H1 (cell line): ENCODE measurements at regions not wholly inside any gene's neighbourhood (a gene's known extent, or its start where the extent isn't known, plus 50 kb on each side); places are given as distances from the start of the nearest gene placed in this dataset.

ENCODE experiments used
- CTCF ChIA-PET: fragments of 300-600 bp; sonication (Branson Sonifier 250); formaldehyde crosslinking; loops from one replicate; lab custom pipeline; 2021; ENCODE audit not compliant: partially characterized antibody; lab: Charles Lee
- POLR2A ChIA-PET: fragments of 300-600 bp; sonication (Branson Sonifier 250); formaldehyde crosslinking; loops from one replicate; lab custom pipeline; 2021; ENCODE audit warnings: inconsistent platforms; ENCODE audit not compliant: partially characterized antibody; lab: Charles Lee
- DNase-seq, 2 experiments: peaks; one replicate each; pipeline versions ENCODE4 v3.0.0 to v3.0.0-alpha.2; 2010 to 2022; ENCODE audit warnings: low spot score in 2 of 2, low read depth in 1 of 2, mixed read lengths in 1 of 2
- FAIRE-seq: peaks from 2 replicates; lab custom pipeline; 2011; peaks lifted over from hg19 to GRCh38; lab: Jason Lieb, UNC
- H2AFZ ChIP-seq: 2 replicates; pipeline ENCODE4 v1.8.1; 2012; ENCODE audit warnings: low read length, inconsistent platforms
- H2AK5ac ChIP-seq: 2 replicates; pipeline ENCODE4 v1.6.1; 2013; ENCODE audit warnings: low read depth, low read length
- H2BK120ac ChIP-seq: replicated peaks from 2 replicates; pipeline ENCODE3; 2013; ENCODE audit warnings: low read depth, low read length, inconsistent platforms
- H2BK12ac ChIP-seq: 2 replicates; pipeline ENCODE4 v1.6.1; 2013; ENCODE audit warnings: low read depth, low read length
- H2BK15ac ChIP-seq: 2 replicates; pipeline ENCODE4 v1.6.1; 2013; ENCODE audit warnings: low read length
- H2BK20ac ChIP-seq: 2 replicates; pipeline ENCODE4 v1.6.1; 2013; ENCODE audit warnings: low read length
- H2BK5ac ChIP-seq: 2 replicates; pipeline ENCODE4 v1.6.1; 2013; ENCODE audit warnings: low read depth, low read length
- H3K14ac ChIP-seq: 2 replicates; pipeline ENCODE4 v1.6.1; 2013; ENCODE audit warnings: inconsistent platforms; ENCODE audit not compliant: insufficient read length
- H3K18ac ChIP-seq: 2 replicates; pipeline ENCODE4 v1.6.1; 2013; ENCODE audit warnings: low read length; ENCODE audit errors: extremely low read depth
- H3K23ac ChIP-seq: 2 replicates; pipeline ENCODE4 v1.6.1; 2013; ENCODE audit warnings: inconsistent platforms; ENCODE audit not compliant: insufficient read length
- H3K23me2 ChIP-seq: 2 replicates; pipeline ENCODE4 v1.6.1; 2013; ENCODE audit warnings: low read depth, low read length
- H3K27ac ChIP-seq: 2 replicates; pipeline ENCODE4 v1.6.1; 2011; ENCODE audit warnings: low read depth, low read length, inconsistent platforms
- H3K27me3 ChIP-seq, 4 experiments: replicated peaks in 1 of 4; 1 replicate in 1 of 4; 2 replicates in 3 of 4; pipeline versions ENCODE4 v1.6.1 to v1.8.1; 2011 to 2013; ENCODE audit warnings: low read length in 3 of 4, mild to moderate bottlenecking in 3 of 4, inconsistent platforms in 2 of 4, mixed read lengths in 2 of 4, moderate library complexity in 1 of 4; ENCODE audit not compliant: control insufficient read depth in 3 of 4, insufficient read depth in 3 of 4; ENCODE audit errors: extremely low read depth in 1 of 4
- H3K36me3 ChIP-seq, 4 experiments: 2 replicates each; pipeline versions ENCODE4 v1.6.1 to v1.8.1; 2011 to 2013; ENCODE audit warnings: mild to moderate bottlenecking in 4 of 4, low read length in 3 of 4, moderate library complexity in 2 of 4, control low read depth in 1 of 4, inconsistent platforms in 1 of 4; ENCODE audit not compliant: insufficient read depth in 4 of 4, control insufficient read depth in 2 of 4
- H3K4ac ChIP-seq: replicated peaks from 2 replicates; pipeline ENCODE3; 2013; ENCODE audit warnings: low read length, low read depth, mixed read lengths, inconsistent platforms; ENCODE audit not compliant: insufficient read length
- H3K4me1 ChIP-seq, 4 experiments: replicated peaks in 1 of 4; 1 replicate in 1 of 4; 2 replicates in 3 of 4; pipeline versions ENCODE4 v1.6.1 to v1.8.1; 2011 to 2013; ENCODE audit warnings: low read length in 3 of 4, inconsistent platforms in 2 of 4, mixed read lengths in 1 of 4; ENCODE audit not compliant: insufficient read depth in 4 of 4, control insufficient read depth in 3 of 4
- H3K4me2 ChIP-seq, 2 experiments: 2 replicates each; pipeline versions ENCODE4 v1.6.1 to v1.8.1; 2011 to 2013; ENCODE audit warnings: low read depth in 2 of 2, low read length in 2 of 2, control low read depth in 1 of 2, inconsistent platforms in 1 of 2, mild to moderate bottlenecking in 1 of 2; ENCODE audit not compliant: insufficient read depth in 1 of 2
- H3K4me3 ChIP-seq, 4 experiments: fragments of 200-600, 300-600 bp in 1 of 4; sonication (generic), shearing (Covaris generic), sonication (Bioruptor Twin) in 1 of 4; 2 replicates each; pipeline versions ENCODE4 v1.5.1 to v1.8.1; 2011 to 2016; ENCODE audit warnings: low read length in 4 of 4, low read depth in 3 of 4, control low read depth in 2 of 4, inconsistent platforms in 2 of 4, mild to moderate bottlenecking in 2 of 4, mixed read lengths in 1 of 4, moderate library complexity in 1 of 4; ENCODE audit not compliant: insufficient read depth in 2 of 4; ENCODE audit errors: extremely low read depth in 1 of 4
- H3K56ac ChIP-seq: replicated peaks from 2 replicates; pipeline ENCODE3; 2013; ENCODE audit warnings: low read depth, mild to moderate bottlenecking, mixed read lengths, low read length, inconsistent platforms; ENCODE audit not compliant: insufficient read length
- H3K79me1 ChIP-seq: 2 replicates; pipeline ENCODE4 v1.6.1; 2013; ENCODE audit warnings: low read depth, low read length, control low read depth
- H3K79me2 ChIP-seq, 2 experiments: 2 replicates each; pipeline versions ENCODE4 v1.6.1 to v1.8.1; 2012 to 2013; ENCODE audit warnings: low read length in 2 of 2, mild to moderate bottlenecking in 2 of 2, inconsistent platforms in 1 of 2; ENCODE audit not compliant: insufficient read depth in 2 of 2, control insufficient read depth in 1 of 2
- H3K9ac ChIP-seq, 4 experiments: replicated peaks in 1 of 4; 1 replicate in 1 of 4; 2 replicates in 3 of 4; pipeline versions ENCODE4 v1.6.1 to v1.8.1; 2011 to 2013; ENCODE audit warnings: low read depth in 3 of 4, low read length in 3 of 4, control low read depth in 2 of 4, mild to moderate bottlenecking in 2 of 4, moderate library complexity in 2 of 4, inconsistent platforms in 1 of 4; ENCODE audit errors: extremely low read depth in 1 of 4
- H3K9me3 ChIP-seq, 2 experiments: 2 replicates each; pipeline versions ENCODE4 v1.6.1 to v1.8.1; 2012 to 2013; ENCODE audit warnings: mild to moderate bottlenecking in 2 of 2, moderate library complexity in 2 of 2, control low read depth in 1 of 2, inconsistent platforms in 1 of 2, low read depth in 1 of 2, low read length in 1 of 2, mixed read lengths in 1 of 2; ENCODE audit not compliant: insufficient read depth in 2 of 2
- H4K20me1 ChIP-seq, 2 experiments: replicated peaks in 1 of 2; 2 replicates each; pipeline versions ENCODE3 to v1.8.1; 2011 to 2013; ENCODE audit warnings: inconsistent platforms in 2 of 2, low read length in 2 of 2, mild to moderate bottlenecking in 1 of 2; ENCODE audit not compliant: insufficient read depth in 2 of 2, control insufficient read depth in 1 of 2
- H4K5ac ChIP-seq: 2 replicates; pipeline ENCODE4 v1.6.1; 2013; ENCODE audit warnings: low read length, low read depth, mixed read lengths, inconsistent platforms; ENCODE audit not compliant: insufficient read length
- H4K8ac ChIP-seq: 2 replicates; pipeline ENCODE4 v1.8.0; 2013; ENCODE audit warnings: mild to moderate bottlenecking, moderate library complexity, low read length, inconsistent platforms; ENCODE audit not compliant: insufficient read depth; ENCODE audit errors: extremely low read depth
- H4K91ac ChIP-seq: replicated peaks from 2 replicates; pipeline ENCODE3; 2013; ENCODE audit warnings: low read length, mixed read lengths, inconsistent platforms; ENCODE audit not compliant: insufficient read length
- ASH2L ChIP-seq: fragments of 200-600, 300-600 bp; sonication (generic); IDR thresholded peaks from one replicate; pipeline ENCODE4 v1.7.1; 2017; ENCODE audit warnings: low read length
- BRCA1 ChIP-seq: IDR thresholded peaks from 2 replicates; pipeline ENCODE4 v1.6.1; 2012; ENCODE audit warnings: low read depth, low read length, improper control_type of control experiment
- E2F6 ChIP-seq: IDR thresholded peaks from 2 replicates; pipeline ENCODE4 v1.6.1; 2012; ENCODE audit warnings: inconsistent platforms
- HDAC6 ChIP-seq: IDR thresholded peaks from one replicate; pipeline ENCODE4 v1.7.1; 2012; ENCODE audit warnings: low read depth, mild to moderate bottlenecking, inconsistent platforms, low read length, moderate library complexity
- JUN ChIP-seq: IDR thresholded peaks from 2 replicates; pipeline ENCODE4 v1.6.1; 2011; ENCODE audit warnings: low read depth, mild to moderate bottlenecking, improper control_type of control experiment, low read length
- KDM1A ChIP-seq: fragments of 200-600, 300-600 bp; sonication (generic); IDR thresholded peaks from 2 replicates; pipeline ENCODE4 v1.7.1; 2016; ENCODE audit warnings: mild to moderate bottlenecking, low read length, borderline replicate concordance
- PHF8 ChIP-seq: fragments of 200-600 bp; sonication (generic); conservative IDR thresholded peaks from 2 replicates; pipeline ENCODE4 v1.7.1; 2012; ENCODE audit warnings: low read depth, mild to moderate bottlenecking, inconsistent platforms, low read length, moderate library complexity
- RAD21 ChIP-seq, 2 experiments: IDR thresholded peaks in 1 of 2; conservative IDR thresholded peaks in 1 of 2; 2 replicates each; pipeline ENCODE4 v1.6.1; 2011; ENCODE audit warnings: low read depth in 2 of 2, low read length in 2 of 2, improper control_type of control experiment in 1 of 2, inconsistent platforms in 1 of 2, mild to moderate bottlenecking in 1 of 2, moderate library complexity in 1 of 2
- RBBP5 ChIP-seq: IDR thresholded peaks from 2 replicates; pipeline ENCODE4 v1.7.1; 2012; ENCODE audit warnings: low read depth, mild to moderate bottlenecking, inconsistent platforms, low read length, moderate library complexity, borderline replicate concordance
- SIN3A ChIP-seq, 2 experiments: IDR thresholded peaks in 1 of 2; conservative IDR thresholded peaks in 1 of 2; 2 replicates each; pipeline ENCODE4 v1.6.1; 2011 to 2012; ENCODE audit warnings: low read length in 2 of 2, improper control_type of control experiment in 1 of 2, low read depth in 1 of 2, mild to moderate bottlenecking in 1 of 2
- SIX5 ChIP-seq: IDR thresholded peaks from 2 replicates; pipeline ENCODE4 v1.6.1; 2011; ENCODE audit warnings: mild to moderate bottlenecking, low read depth, low read length
- SRF ChIP-seq: IDR thresholded peaks from 2 replicates; pipeline ENCODE4 v1.6.1; 2011; ENCODE audit warnings: mild to moderate bottlenecking, low read depth, low read length, moderate library complexity
- TAF1 ChIP-seq: IDR thresholded peaks from 2 replicates; pipeline ENCODE4 v1.6.1; 2011; ENCODE audit warnings: mild to moderate bottlenecking, low read depth, low read length
- WGBS, 2 experiments: shearing (Covaris generic) in 1 of 2; methylation state at CpG; one replicate each; pipeline versions ENCODE4 v1.1.6 to v1.1.7; 2013 to 2015; ENCODE audit warnings: low lambda C conversion rate in 2 of 2, mixed read lengths in 2 of 2, inconsistent platforms in 1 of 2, low coverage in 1 of 2, missing lambda C conversion rate in 1 of 2; ENCODE audit not compliant: insufficient replicate concordance in 2 of 2, insufficient coverage in 1 of 2, insufficient read length in 1 of 2; ENCODE audit errors: extremely low coverage in 1 of 2, missing lambda C conversion rate in 1 of 2; 5-methylcytosine and 5-hydroxymethylcytosine counted together

- no peaks in the 10 kb centered on the region for H3K27me3 ChIP-seq
- H3K36me3 ChIP-seq = no peaks in the 10 kb centered on the region
- H3K9ac ChIP-seq = no peak overlapping the region
- H2BK20ac ChIP-seq = no peak overlapping the region
- no peak for FAIRE-seq
- no peak overlapping the region for H3K4ac ChIP-seq
- no peak overlapping the region for H4K5ac ChIP-seq
- no peak overlapping the region for H2AK5ac ChIP-seq
- no peak overlapping the region for H3K14ac ChIP-seq
- no peak overlapping the region for H3K4me3 ChIP-seq
- H3K4me1 ChIP-seq = no peaks in the 10 kb centered on the region
- 0 out of 2 replicates have a peak overlapping the region, but pooled peaks have one; percentile 9 for H2BK15ac ChIP-seq
- peaks cover 0 to 6% of the 10 kb centered on the region in 2 experiments for H4K20me1 ChIP-seq
- no peak overlapping the region for H2BK120ac ChIP-seq
- H3K56ac ChIP-seq = peak overlapping the region; percentile 82
- H3K23me2 ChIP-seq = peaks cover 8% of the 10 kb centered on the region; the same call in 1 of the 2 replicates
- no peak overlapping the region for H3K4me2 ChIP-seq
- WGBS, 2 experiments = 96% methylated on average over 12 of the region's 12 CpGs; no CpG with 5 or more reads in 1 of the 2 experiments
- H3K18ac ChIP-seq = no peak overlapping the region
- no peak overlapping the region for H3K23ac ChIP-seq
- no peaks in the 10 kb centered on the region; a peak in 1 of 4 replicates for H3K79me2 ChIP-seq
- no peak for DNase-seq
- H3K79me1 ChIP-seq = no peaks in the 10 kb centered on the region
- no peak overlapping the region for H3K27ac ChIP-seq
- H4K8ac ChIP-seq = no peak overlapping the region
- H2BK5ac ChIP-seq = no peak overlapping the region
- H2AFZ ChIP-seq = no peak overlapping the region
- no peak overlapping the region for H4K91ac ChIP-seq
- no peaks in the 10 kb centered on the region; a peak in 1 of 4 replicates for H3K9me3 ChIP-seq
- H2BK12ac ChIP-seq = no peak overlapping the region
- ChIA-PET CTCF (no interaction called here), POLR2A (no interaction called here)
- TF ChIP-seq TAF1 (no peak), BRCA1 (no peak), KDM1A (no peak), RBBP5 (no peak), SIX5 (no peak), PHF8 (no peak), SRF (no peak), HDAC6 (no peak), RAD21 (IDR thresholded peaks at IDR 0.05 in 1 of 2, conservative IDR thresholded peaks at IDR 0.05 in 1 of 2; ENCODE audit: low read depth in 2 of 2, low read length in 2 of 2) (no peak), E2F6 (no peak), SIN3A (conservative IDR thresholded peaks at IDR 0.05 in 1 of 2, IDR thresholded peaks at IDR 0.05 in 1 of 2; ENCODE audit: low read depth in 1 of 2, low read length in 2 of 2) (no peak), JUN (no peak), ASH2L (no peak)
These were observed 344.9 kb upstream of the MKI67 start for GRCh38 chr10:128471151-128471550.
